Upper lobe of left lung (tissue), 6 donors: ENCODE measurements at regions not wholly inside any gene's neighbourhood (a gene's known extent, or its start where the extent isn't known, plus 50 kb on each side); places are given as distances from the start of the nearest gene placed in this dataset.

Source experiments
- ATAC-seq, 2 donors: fragments of 200-7000 bp; cut with Tn5 transposase; one replicate each; pipeline ENCODE4 v1.9.1; 2022; ENCODE audit warnings: mild to moderate bottlenecking in 2 of 2, moderate library complexity in 2 of 2; ENCODE audit not compliant: low FRiP score in 2 of 2
- DNase-seq, 2 donors: peaks; one replicate each; pipeline ENCODE4 v3.0.0-alpha.2; 2019 to 2020
- H3K27ac ChIP-seq, 4 donors: fragments of 200-600 bp; sonication (generic); one replicate each; pipeline ENCODE4 v1.5.1; 2016 to 2019
- H3K27me3 ChIP-seq, 4 donors: fragments of 200-600 bp; sonication (generic); one replicate each; pipeline ENCODE4 v1.5.1; 2017 to 2019
- H3K36me3 ChIP-seq, 4 donors: fragments of 200-600 bp; sonication (generic); one replicate each; pipeline ENCODE4 v1.5.1; 2016 to 2019
- H3K4me1 ChIP-seq, 4 donors: fragments of 200-600 bp; sonication (generic); one replicate each; pipeline ENCODE4 v1.5.1; 2018 to 2019
- H3K4me3 ChIP-seq, 4 donors: fragments of 200-600 bp; sonication (generic); one replicate each; pipeline ENCODE4 v1.5.1; 2017 to 2019; ENCODE audit warnings: mild to moderate bottlenecking in 2 of 4, moderate library complexity in 1 of 4
- H3K9me3 ChIP-seq, 4 donors: fragments of 200-600 bp; sonication (generic); one replicate each; pipeline ENCODE4 v1.5.1; 2018 to 2019
- EP300 ChIP-seq, 4 donors: sonication (generic); formaldehyde crosslinking; IDR thresholded peaks; one replicate each; pipeline ENCODE4 v1.5.1; 2017; ENCODE audit warnings: antibody characterized with exemption in 4 of 4, control low read depth in 2 of 4
- POLR2A ChIP-seq, 4 donors: fragments of 450-650 bp; IDR thresholded peaks; one replicate each; pipeline ENCODE4 v1.5.1; 2016 to 2017; ENCODE audit warnings: antibody characterized with exemption in 4 of 4, mild to moderate bottlenecking in 2 of 4
- POLR2AphosphoS5 ChIP-seq, 2 donors: sonication (generic); formaldehyde crosslinking; IDR thresholded peaks; one replicate each; pipeline ENCODE4 v1.5.1; 2017; ENCODE audit warnings: antibody characterized with exemption in 2 of 2
- WGBS, 2 donors: methylation state at CpG; one replicate each; pipeline ENCODE4 v1.1.5; 2017 to 2018; 5-methylcytosine and 5-hydroxymethylcytosine counted together
- TF ChIP-seq, protein P1 (sequence below), 6 experiments: fragments of 450-650 bp in 4 of 6; fragments of 200-600 bp in 2 of 6; sonication (generic) in 2 of 6; IDR thresholded peaks; one replicate each; pipeline ENCODE4 v1.5.1; 2016 to 2019; ENCODE audit warnings: antibody characterized with exemption in 6 of 6
- donor health status: DM: no; HTN: no; CAD: no; lungs with moderate emphysema.
- donor health status: DM: no; HTN: yes; CAD: no; lungs with severe emphysema.

GRCh38 chr12:19613051-19613535 lies 173.8 kb downstream of the AEBP2 start:
- TF ChIP-seq, protein P1, sequence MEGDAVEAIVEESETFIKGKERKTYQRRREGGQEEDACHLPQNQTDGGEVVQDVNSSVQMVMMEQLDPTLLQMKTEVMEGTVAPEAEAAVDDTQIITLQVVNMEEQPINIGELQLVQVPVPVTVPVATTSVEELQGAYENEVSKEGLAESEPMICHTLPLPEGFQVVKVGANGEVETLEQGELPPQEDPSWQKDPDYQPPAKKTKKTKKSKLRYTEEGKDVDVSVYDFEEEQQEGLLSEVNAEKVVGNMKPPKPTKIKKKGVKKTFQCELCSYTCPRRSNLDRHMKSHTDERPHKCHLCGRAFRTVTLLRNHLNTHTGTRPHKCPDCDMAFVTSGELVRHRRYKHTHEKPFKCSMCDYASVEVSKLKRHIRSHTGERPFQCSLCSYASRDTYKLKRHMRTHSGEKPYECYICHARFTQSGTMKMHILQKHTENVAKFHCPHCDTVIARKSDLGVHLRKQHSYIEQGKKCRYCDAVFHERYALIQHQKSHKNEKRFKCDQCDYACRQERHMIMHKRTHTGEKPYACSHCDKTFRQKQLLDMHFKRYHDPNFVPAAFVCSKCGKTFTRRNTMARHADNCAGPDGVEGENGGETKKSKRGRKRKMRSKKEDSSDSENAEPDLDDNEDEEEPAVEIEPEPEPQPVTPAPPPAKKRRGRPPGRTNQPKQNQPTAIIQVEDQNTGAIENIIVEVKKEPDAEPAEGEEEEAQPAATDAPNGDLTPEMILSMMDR (IDR thresholded peaks at IDR 0.05), result no peak
- TF ChIP-seq EP300 (IDR thresholded peaks at IDR 0.05) (no peak), POLR2AphosphoS5 (IDR thresholded peaks at IDR 0.05) (no peak), POLR2A (IDR thresholded peaks at IDR 0.05) (no peak)
- Histone ChIP-seq H3K4me3 (no peak overlapping the region), H3K4me1 (no peaks in the 10 kb centered on the region), H3K27ac (no peak overlapping the region), H3K9me3 (peaks cover 0 to 7% (median 0%) of the 10 kb centered on the region in 4 donors), H3K27me3 (no peaks in the 10 kb centered on the region), H3K36me3 (no peaks in the 10 kb centered on the region)
- ATAC-seq, result no peak
- 77 to 79% methylated on average over 6 of the region's 6 CpGs for WGBS, 2 donors
- DNase-seq, result no peak

DNA sequence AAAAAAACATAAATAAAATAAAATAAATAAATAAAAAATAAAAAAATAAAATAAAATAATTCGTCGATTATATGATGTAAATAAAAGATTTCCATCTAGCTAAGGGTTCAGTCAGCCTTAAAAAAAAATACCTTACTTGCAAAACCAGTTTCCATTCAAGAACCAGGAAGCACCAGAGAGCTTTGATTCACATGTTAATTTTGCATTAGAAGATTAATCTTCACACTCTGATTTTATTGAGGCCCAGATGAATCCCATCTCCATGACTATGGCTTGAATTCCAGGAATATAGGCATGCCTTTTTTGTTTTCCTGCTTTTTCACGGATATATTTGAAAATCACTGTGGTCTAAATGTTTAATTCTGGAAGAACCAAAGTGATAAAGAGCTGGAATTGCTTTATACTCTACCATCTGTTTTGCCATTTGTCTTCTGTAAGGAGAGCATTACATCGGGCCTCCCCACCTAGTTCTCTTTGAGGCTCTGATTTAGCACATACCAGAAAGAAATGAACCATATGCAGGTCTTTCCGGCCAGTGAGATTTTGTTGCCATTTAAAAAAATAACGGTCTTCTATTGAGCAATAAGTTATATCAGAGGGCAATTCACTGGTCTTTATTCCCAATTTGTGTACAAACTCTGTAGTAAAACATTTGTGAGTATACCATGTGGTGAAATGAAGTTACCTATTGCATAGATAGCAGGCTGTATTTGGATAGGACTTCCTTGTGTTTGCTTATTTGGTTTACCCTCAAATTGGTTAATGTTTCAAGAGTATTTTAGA lies 175.5 kb downstream of the AEBP2 start:
- H3K36me3 ChIP-seq, result no peaks in the 10 kb centered on the region
- H3K4me3 ChIP-seq, result no peak overlapping the region
- no peaks in the 10 kb centered on the region for H3K4me1 ChIP-seq
- no peak for ATAC-seq
- 50 to 75% methylated on average over 6 of the region's 6 CpGs for WGBS, 2 donors
- no peak overlapping the region for H3K27ac ChIP-seq
- DNase-seq, result no peak
- no peaks in the 10 kb centered on the region for H3K27me3 ChIP-seq
- TF ChIP-seq EP300 (IDR thresholded peaks at IDR 0.05), result no peak
- no peak for TF ChIP-seq POLR2AphosphoS5 (IDR thresholded peaks at IDR 0.05)
- TF ChIP-seq, protein P1 (IDR thresholded peaks at IDR 0.05), result no peak
- no peak for TF ChIP-seq POLR2A (IDR thresholded peaks at IDR 0.05)
- H3K9me3 ChIP-seq, result peaks cover 0 to 7% (median 0%) of the 10 kb centered on the region in 4 donors

DNA sequence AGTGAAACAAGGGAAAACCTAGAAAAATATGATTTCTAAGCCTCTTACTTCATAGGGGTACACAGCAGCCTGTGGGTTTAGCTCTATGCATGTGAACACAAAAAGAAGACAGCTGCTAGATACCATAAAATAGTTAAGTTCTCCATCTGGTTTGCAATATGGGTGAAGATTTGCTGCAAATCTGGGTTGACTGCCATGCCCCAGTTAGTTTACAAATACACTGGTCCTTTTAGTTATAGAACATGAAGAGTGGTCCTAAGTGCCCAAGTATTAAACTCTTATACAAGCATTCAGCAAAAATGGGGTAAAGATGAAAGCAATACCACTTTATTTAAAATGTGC lies 176.1 kb downstream of the AEBP2 start:
- ATAC-seq (no peak), DNase-seq (no peak)
- no peaks in the 10 kb centered on the region for H3K27me3 ChIP-seq
- H3K9me3 ChIP-seq, result peaks cover 0 to 7% (median 0%) of the 10 kb centered on the region in 4 donors
- H3K4me3 ChIP-seq, result no peak overlapping the region
- TF ChIP-seq POLR2A (IDR thresholded peaks at IDR 0.05) (no peak), EP300 (IDR thresholded peaks at IDR 0.05) (no peak), POLR2AphosphoS5 (IDR thresholded peaks at IDR 0.05) (no peak)
- TF ChIP-seq, protein P1 (IDR thresholded peaks at IDR 0.05), result no peak
- no peaks in the 10 kb centered on the region for H3K4me1 ChIP-seq
- H3K27ac ChIP-seq, result no peak overlapping the region
- H3K36me3 ChIP-seq, result no peaks in the 10 kb centered on the region

DNA sequence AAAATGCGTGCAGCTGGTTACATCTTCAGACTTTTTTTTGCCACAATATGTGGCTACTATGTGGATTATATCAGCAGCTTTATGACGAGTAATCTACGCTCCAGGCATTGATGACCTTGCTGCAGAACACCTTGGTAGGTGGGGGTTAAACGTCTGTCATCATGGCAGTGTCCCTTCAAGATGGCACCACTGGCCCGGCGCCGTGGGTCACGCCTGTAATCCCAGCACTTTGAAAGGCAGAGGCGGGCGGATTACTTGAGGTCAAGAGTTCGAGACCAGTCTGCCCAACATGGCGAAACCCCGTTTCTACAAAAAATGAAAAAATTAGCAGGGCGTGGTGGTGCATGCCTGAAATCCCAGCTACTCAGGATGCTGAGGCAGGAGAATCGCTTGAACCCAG lies 177.5 kb downstream of the AEBP2 start:
- WGBS, 2 donors, result 93 to 95% methylated on average over 15 of the region's 15 CpGs
- H3K27me3 ChIP-seq, result no peaks in the 10 kb centered on the region
- DNase-seq (peak in 1 of 2 donors; percentile 65), ATAC-seq (no peak)
- no peaks in the 10 kb centered on the region for H3K4me1 ChIP-seq
- H3K4me3 ChIP-seq, result no peak overlapping the region
- no peak for TF ChIP-seq POLR2A (IDR thresholded peaks at IDR 0.05)
- TF ChIP-seq, protein P1 (IDR thresholded peaks at IDR 0.05), result no peak
- TF ChIP-seq EP300 (IDR thresholded peaks at IDR 0.05), result no peak
- TF ChIP-seq POLR2AphosphoS5 (IDR thresholded peaks at IDR 0.05), result no peak
- H3K9me3 ChIP-seq, result no peaks in the 10 kb centered on the region
- H3K27ac ChIP-seq, result no peak overlapping the region
- H3K36me3 ChIP-seq, result no peaks in the 10 kb centered on the region

- DNase-seq (no peak), ATAC-seq (no peak)
- Histone ChIP-seq H3K27ac (no peak overlapping the region), H3K4me1 (no peaks in the 10 kb centered on the region), H3K4me3 (no peak overlapping the region), H3K9me3 (no peaks in the 10 kb centered on the region), H3K27me3 (no peaks in the 10 kb centered on the region), H3K36me3 (no peaks in the 10 kb centered on the region)
- TF ChIP-seq EP300 (IDR thresholded peaks at IDR 0.05) (no peak), POLR2A (IDR thresholded peaks at IDR 0.05) (no peak), POLR2AphosphoS5 (IDR thresholded peaks at IDR 0.05) (no peak)
- TF ChIP-seq, protein P1 (IDR thresholded peaks at IDR 0.05), result no peak
- WGBS, 2 donors, result 68 to 90% methylated on average over 7 of the region's 7 CpGs
Measured at GRCh38 chr12:19620222-19620621, 180.9 kb downstream of the AEBP2 start.
